IMR-90 (cell line): ENCODE measurements at regions not wholly inside any gene's neighbourhood (a gene's known extent, or its start where the extent isn't known, plus 50 kb on each side); places are given as distances from the start of the nearest gene placed in this dataset.
"Not testable (repeated sequence)": the region's sequence is repeated elsewhere in the genome, so short reads cannot be mapped to it uniquely, and the experiment has no call there.

Experiments
- ATAC-seq: fragments of 200-7000 bp; cut with Tn5 transposase; 2 replicates; pipeline ENCODE4 v1.9.1; 2020; ENCODE audit warnings: low read depth, mild to moderate bottlenecking, moderate library complexity
- BruUV-seq: library from RNA; stranded (reverse); fragments of 400-500 nt; replicated peaks from 2 replicates; lab custom pipeline; 2021; lab: Mats Ljungman, UMichigan
- CTCF ChIA-PET: fragments of 300-600 bp; formaldehyde crosslinking; extraction: SDS; loops from one replicate; lab custom pipeline; 2021; ENCODE audit warnings: antibody characterized with exemption; lab: Yijun Ruan, JAX
- POLR2A ChIA-PET: fragments of 300-600 bp; sonication (Branson Sonifier 250); formaldehyde crosslinking; loops from one replicate; lab custom pipeline; 2022; ENCODE audit warnings: antibody characterized with exemption; ENCODE audit not compliant: unreplicated experiment; lab: Charles Lee
- DNase-seq: peaks from one replicate; pipeline ENCODE4 v3.0.0; 2013
- H2AFZ ChIP-seq: replicated peaks from 2 replicates; pipeline ENCODE3; 2013; ENCODE audit warnings: low read length, mild to moderate bottlenecking; ENCODE audit not compliant: poor library complexity
- H2AK5ac ChIP-seq: 2 replicates; pipeline ENCODE4 v1.6.1; 2013; ENCODE audit warnings: low read depth, low read length, inconsistent platforms
- H2AK9ac ChIP-seq: replicated peaks from 2 replicates; pipeline ENCODE3; 2013; ENCODE audit warnings: mild to moderate bottlenecking, low read depth, low read length, moderate library complexity; ENCODE audit not compliant: poor library complexity
- H2BK120ac ChIP-seq: 2 replicates; pipeline ENCODE4 v1.6.1; 2013; ENCODE audit warnings: low read depth, low read length, inconsistent platforms
- H2BK15ac ChIP-seq: 3 replicates; pipeline ENCODE4 v1.6.1; 2013; ENCODE audit warnings: low read depth, low read length, inconsistent platforms
- H2BK20ac ChIP-seq: 2 replicates; pipeline ENCODE4 v1.6.1; 2013; ENCODE audit warnings: low read depth, mild to moderate bottlenecking, inconsistent platforms, low read length, moderate library complexity
- H2BK5ac ChIP-seq: 2 replicates; pipeline ENCODE4 v1.6.1; 2013; ENCODE audit warnings: mild to moderate bottlenecking, low read depth, low read length, inconsistent platforms; ENCODE audit not compliant: poor library complexity, severe bottlenecking
- H3K14ac ChIP-seq: replicated peaks from 2 replicates; pipeline ENCODE4 v1.6.1; 2013; ENCODE audit warnings: low read depth, low read length, inconsistent platforms
- H3K18ac ChIP-seq: 2 replicates; pipeline ENCODE4 v1.6.1; 2013; ENCODE audit warnings: low read depth, low read length, control low read depth
- H3K23ac ChIP-seq: 2 replicates; pipeline ENCODE4 v1.6.1; 2013; ENCODE audit warnings: low read depth, low read length, inconsistent platforms
- H3K27ac ChIP-seq: 2 replicates; pipeline ENCODE4 v1.5.1; 2013; ENCODE audit warnings: mild to moderate bottlenecking, control low read depth, low read length; ENCODE audit not compliant: insufficient read depth
- H3K27me3 ChIP-seq: 2 replicates; pipeline ENCODE4 v1.6.1; 2013; ENCODE audit warnings: low read length; ENCODE audit not compliant: control insufficient read depth, insufficient read depth
- H3K36me3 ChIP-seq: 2 replicates; pipeline ENCODE4 v1.6.1; 2013; ENCODE audit warnings: low read length, mixed read lengths; ENCODE audit not compliant: control insufficient read depth, insufficient read depth
- H3K4ac ChIP-seq: 2 replicates; pipeline ENCODE4 v1.6.1; 2013; ENCODE audit warnings: low read depth, low read length, inconsistent platforms
- H3K4me1 ChIP-seq: 2 replicates; pipeline ENCODE4 v1.6.1; 2013; ENCODE audit warnings: low read length, mixed read lengths; ENCODE audit not compliant: control insufficient read depth, insufficient read depth
- H3K4me2 ChIP-seq: 2 replicates; pipeline ENCODE4 v1.6.1; 2013; ENCODE audit warnings: low read depth, mild to moderate bottlenecking, control low read depth, low read length, moderate library complexity
- H3K4me3 ChIP-seq: 2 replicates; pipeline ENCODE4 v1.5.1; 2013; ENCODE audit warnings: low read depth, mild to moderate bottlenecking, control low read depth, low read length, moderate library complexity; ENCODE audit not compliant: insufficient read depth
- H3K56ac ChIP-seq: 2 replicates; pipeline ENCODE4 v1.6.1; 2013; ENCODE audit warnings: low read length, inconsistent platforms; ENCODE audit not compliant: insufficient read depth; ENCODE audit errors: extremely low read depth
- H3K79me1 ChIP-seq, 2 experiments: 2 replicates each; pipeline ENCODE4 v1.6.1; 2013; ENCODE audit warnings: low read length in 2 of 2, inconsistent platforms in 1 of 2, low read depth in 1 of 2
- H3K9ac ChIP-seq: 2 replicates; pipeline ENCODE4 v1.6.1; 2013; ENCODE audit warnings: low read depth, low read length, control low read depth
- H3K9me1 ChIP-seq: 2 replicates; pipeline ENCODE4 v1.6.1; 2013; ENCODE audit warnings: low read length, inconsistent platforms; ENCODE audit not compliant: insufficient read depth
- H3K9me3 ChIP-seq: 2 replicates; pipeline ENCODE4 v1.6.1; 2013; ENCODE audit warnings: low read length; ENCODE audit not compliant: control insufficient read depth, insufficient read depth
- H4K20me1 ChIP-seq: 2 replicates; pipeline ENCODE4 v1.6.1; 2013; ENCODE audit warnings: low read length, inconsistent platforms; ENCODE audit not compliant: insufficient read depth
- H4K5ac ChIP-seq: 2 replicates; pipeline ENCODE4 v1.6.1; 2013; ENCODE audit warnings: mild to moderate bottlenecking, low read depth, low read length, control low read depth
- H4K8ac ChIP-seq, 2 experiments: 2 replicates each; pipeline ENCODE4 v1.6.1; 2013; ENCODE audit warnings: low read depth in 2 of 2, low read length in 2 of 2, control low read depth in 1 of 2, inconsistent platforms in 1 of 2
- H4K91ac ChIP-seq: 2 replicates; pipeline ENCODE4 v1.6.1; 2013; ENCODE audit warnings: low read depth, low read length, inconsistent platforms; ENCODE audit not compliant: insufficient read depth
- BHLHE40 ChIP-seq: fragments of 150-350 bp; IDR thresholded peaks from 2 replicates; pipeline ENCODE4 v1.6.1; 2016; ENCODE audit warnings: mild to moderate bottlenecking, low read depth, low read length
- MAZ ChIP-seq: IDR thresholded peaks from 2 replicates; pipeline ENCODE4 v1.6.1; 2012; ENCODE audit warnings: low read depth, mild to moderate bottlenecking, low read length, improper control_type of control experiment, moderate library complexity, borderline replicate concordance
- POLR2A ChIP-seq: IDR thresholded peaks from 2 replicates; pipeline ENCODE4 v1.6.1; 2012; ENCODE audit warnings: mild to moderate bottlenecking, low read depth, low read length
- RCOR1 ChIP-seq: IDR thresholded peaks from 2 replicates; pipeline ENCODE4 v1.6.1; 2012; ENCODE audit warnings: mild to moderate bottlenecking, low read length, improper control_type of control experiment; ENCODE audit not compliant: insufficient replicate concordance
- USF2 ChIP-seq: fragments of 150-350 bp; IDR thresholded peaks from 2 replicates; pipeline ENCODE4 v1.6.1; 2017; ENCODE audit warnings: mild to moderate bottlenecking, antibody characterized with exemption, low read length, low read depth
- WGBS, 2 experiments: methylation state at CpG; one replicate each; pipeline versions ENCODE4 v1.1.5 to v1.1.7; 2013; ENCODE audit warnings: missing lambda C conversion rate in 2 of 2; ENCODE audit not compliant: insufficient read length in 1 of 2; ENCODE audit errors: extremely low coverage in 2 of 2; 5-methylcytosine and 5-hydroxymethylcytosine counted together
- dilution Hi-C: fragments of 300-500 bp; cut with HindIII; formaldehyde crosslinking; loops from one replicate; pipeline ENCODE4 v1.14.3; 2018; ENCODE audit warnings: low sequenced_read_pairs; ENCODE audit not compliant: unreplicated experiment
- in situ Hi-C: fragments of 300-500 bp; cut with MboI; formaldehyde crosslinking; loops from 3 replicates; pipeline ENCODE4 v1.14.3; 2019; ENCODE audit warnings: low sequenced_read_pairs, inconsistent platforms, mixed read lengths
- intact Hi-C: fragments of 100-400 bp; cut with micrococcal nuclease; formaldehyde crosslinking; loops from 2 replicates; pipeline ENCODE4 v1.10.0; 2022
- TF ChIP-seq, protein P1 (sequence below): fragments of 150-350 bp; IDR thresholded peaks from 2 replicates; pipeline ENCODE4 v1.6.1; 2016; ENCODE audit warnings: low read depth, mild to moderate bottlenecking, low read length, moderate library complexity, borderline replicate concordance

DNA sequence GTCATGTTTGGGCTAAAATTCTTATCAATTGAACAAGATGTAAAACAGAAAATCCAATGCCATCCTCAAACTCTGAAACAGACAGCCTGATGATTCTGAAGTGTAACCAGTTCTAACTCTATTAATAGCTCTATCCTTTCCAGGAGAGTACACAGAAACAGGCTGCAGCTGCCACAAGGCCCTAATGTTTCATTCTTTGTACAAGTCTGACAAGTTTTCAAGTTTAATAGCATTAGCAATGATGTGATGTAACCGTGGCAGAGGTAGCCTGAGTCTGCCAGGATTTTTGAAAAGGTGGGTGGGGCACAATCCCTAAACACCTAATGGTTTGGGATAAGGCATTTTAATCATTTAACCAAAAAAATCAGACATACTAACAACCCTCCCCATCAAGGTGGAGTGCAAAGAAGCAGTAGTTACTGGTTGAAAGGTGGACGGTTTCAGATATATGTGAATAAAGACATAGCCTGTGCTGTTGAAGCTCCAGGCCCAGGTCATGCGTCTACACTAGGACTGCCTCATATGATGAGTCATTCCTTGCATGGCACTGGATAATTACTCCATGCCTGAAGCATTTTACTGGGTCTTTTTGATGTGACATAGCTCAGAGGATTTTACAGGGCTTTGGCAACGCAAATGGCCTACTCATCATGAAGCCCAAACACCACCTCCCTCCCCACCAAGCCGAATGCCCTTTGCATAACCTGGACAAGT is 145.1 kb upstream of the GRIP1 start:
- Histone ChIP-seq H4K91ac (no peak overlapping the region), H3K27ac (no peak overlapping the region), H2BK15ac (no peak overlapping the region), H3K4me3 (no peak overlapping the region), H2BK5ac (no peak overlapping the region), H3K4me1 (no peaks in the 10 kb centered on the region), H4K5ac (no peak overlapping the region), H3K23ac (no peak overlapping the region), H3K4ac (no peak overlapping the region), H2AFZ (no peak overlapping the region), H3K18ac (no peak overlapping the region), H4K20me1 (no peaks in the 10 kb centered on the region), H2BK120ac (no peak overlapping the region), H3K56ac (no peak overlapping the region), H3K36me3 (no peaks in the 10 kb centered on the region), H2AK9ac (no peak overlapping the region), H3K9me3 (no peaks in the 10 kb centered on the region), H2BK20ac (no peak overlapping the region), H3K9me1 (no peaks in the 10 kb centered on the region), H4K8ac (no peak overlapping the region), H3K27me3 (no peaks in the 10 kb centered on the region), H3K4me2 (no peak overlapping the region), H3K14ac (no peak overlapping the region), H3K79me1 (no peaks in the 10 kb centered on the region), H2AK5ac (no peak overlapping the region), H3K9ac (no peak overlapping the region)
- BruUV-seq, result no TSS peak
- DNase-seq (no peak), ATAC-seq (no peak)
- intact Hi-C loops (no loop called here), dilution Hi-C loops (no loop called here), in situ Hi-C loops (no loop called here)
- ChIA-PET POLR2A (no interaction called here), CTCF (no interaction called here)
- WGBS, 2 experiments, result no CpG with 5 or more reads among the region's 5 CpGs
- TF ChIP-seq, protein P1, sequence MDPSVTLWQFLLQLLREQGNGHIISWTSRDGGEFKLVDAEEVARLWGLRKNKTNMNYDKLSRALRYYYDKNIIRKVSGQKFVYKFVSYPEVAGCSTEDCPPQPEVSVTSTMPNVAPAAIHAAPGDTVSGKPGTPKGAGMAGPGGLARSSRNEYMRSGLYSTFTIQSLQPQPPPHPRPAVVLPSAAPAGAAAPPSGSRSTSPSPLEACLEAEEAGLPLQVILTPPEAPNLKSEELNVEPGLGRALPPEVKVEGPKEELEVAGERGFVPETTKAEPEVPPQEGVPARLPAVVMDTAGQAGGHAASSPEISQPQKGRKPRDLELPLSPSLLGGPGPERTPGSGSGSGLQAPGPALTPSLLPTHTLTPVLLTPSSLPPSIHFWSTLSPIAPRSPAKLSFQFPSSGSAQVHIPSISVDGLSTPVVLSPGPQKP, result no peak
- TF ChIP-seq BHLHE40, result no peak
- TF ChIP-seq USF2, result no peak
- TF ChIP-seq POLR2A, result no peak
- no peak for TF ChIP-seq RCOR1
- no peak for TF ChIP-seq MAZ

- H3K4me2 ChIP-seq, H3K9me1 ChIP-seq, H2BK15ac ChIP-seq, H3K79me1 ChIP-seq, H3K27ac ChIP-seq, H2AK9ac ChIP-seq, H4K20me1 ChIP-seq, H2AK5ac ChIP-seq, H2BK20ac ChIP-seq, CTCF ChIA-PET, H4K8ac ChIP-seq, H3K23ac ChIP-seq, H3K27me3 ChIP-seq, ATAC-seq, H4K5ac ChIP-seq, dilution Hi-C loops, H3K18ac ChIP-seq, DNase-seq, H3K14ac ChIP-seq, H2BK5ac ChIP-seq, H2AFZ ChIP-seq, intact Hi-C loops, BruUV-seq, H3K4ac ChIP-seq, H3K36me3 ChIP-seq, in situ Hi-C loops, H3K9ac ChIP-seq, H3K56ac ChIP-seq, POLR2A ChIA-PET, H4K91ac ChIP-seq, H3K4me3 ChIP-seq, H3K9me3 ChIP-seq, H3K4me1 ChIP-seq, H2BK120ac ChIP-seq: not testable (repeated sequence)
- WGBS, 2 experiments, result no CpG with 5 or more reads among the region's 2 CpGs
Measured at GRCh38 chr12:66825921-66826320, 147.0 kb upstream of the GRIP1 start.
